GM12878 (cell line): ENCODE measurements at regions not wholly inside any gene's neighbourhood (a gene's known extent, or its start where the extent isn't known, plus 50 kb on each side); places are given as distances from the start of the nearest gene placed in this dataset.

Experiments used
- ATAC-seq: fragments of 200-7000 bp; cut with Tn5 transposase; 3 replicates; pipeline ENCODE4 v1.9.1; 2020; ENCODE audit warnings: mild to moderate bottlenecking, moderate library complexity
- BruUV-seq: library from RNA; stranded (reverse); fragments of 400-500 nt; replicated peaks from 2 replicates; lab custom pipeline; 2021; lab: Mats Ljungman, UMichigan
- CTCF ChIA-PET: fragments of 300-600 bp; sonication (Branson Sonifier 250); formaldehyde crosslinking; extraction: SDS; loops from one replicate; lab custom pipeline; 2021; ENCODE audit warnings: inconsistent platforms; lab: Yijun Ruan, JAX
- POLR2A ChIA-PET: fragments of 350-600 bp; formaldehyde crosslinking; extraction: SDS; loops from one replicate; lab custom pipeline; 2021; ENCODE audit warnings: inconsistent platforms; lab: Charles Lee
- RAD21 ChIA-PET: fragments of 300-600 bp; sonication (Branson Sonifier 250); formaldehyde crosslinking; loops from one replicate; lab custom pipeline; 2023; ENCODE audit warnings: antibody characterized with exemption; ENCODE audit not compliant: unreplicated experiment; lab: Charles Lee
- SMC1A ChIA-PET: fragments of 300-600 bp; sonication (Branson Sonifier 250); formaldehyde crosslinking; loops from one replicate; lab custom pipeline; 2023; ENCODE audit not compliant: unreplicated experiment, uncharacterized antibody; lab: Charles Lee
- DNase-seq: peaks from one replicate; pipeline ENCODE4 v3.0.0-alpha.2; 2011; ENCODE audit warnings: low read depth, low spot score
- FAIRE-seq: peaks from 3 replicates; lab custom pipeline; 2011; peaks lifted over from hg19 to GRCh38; lab: Jason Lieb, UNC
- H2AFZ ChIP-seq: 2 replicates; pipeline ENCODE4 v1.6.0; 2011; ENCODE audit warnings: low read depth, low read length, control low read depth; ENCODE audit not compliant: control insufficient read depth
- H3K27ac ChIP-seq: 2 replicates; pipeline ENCODE4 v1.5.1; 2011; ENCODE audit warnings: control low read depth; ENCODE audit not compliant: control insufficient read depth, insufficient read depth
- H3K27me3 ChIP-seq, 2 experiments: replicated peaks in 1 of 2; 2 replicates each; pipeline versions ENCODE4 v1.6.0 to v1.6.1; 2011; ENCODE audit warnings: low read length in 1 of 2; ENCODE audit not compliant: control insufficient read depth in 2 of 2, insufficient read depth in 2 of 2
- H3K36me3 ChIP-seq, 2 experiments: 2 replicates each; pipeline ENCODE4 v1.5.1; 2011; ENCODE audit warnings: low read length in 1 of 2; ENCODE audit not compliant: control insufficient read depth in 2 of 2, insufficient read depth in 2 of 2
- H3K4me1 ChIP-seq: 2 replicates; pipeline ENCODE4 v1.6.1; 2011; ENCODE audit warnings: mild to moderate bottlenecking, low read length, moderate library complexity, mixed read lengths; ENCODE audit not compliant: control insufficient read depth, insufficient read depth
- H3K4me2 ChIP-seq: 2 replicates; pipeline ENCODE4 v1.6.0; 2011; ENCODE audit warnings: control low read depth; ENCODE audit not compliant: control insufficient read depth, insufficient read depth
- H3K4me3 ChIP-seq: fragments of 200-600 bp; sonication (generic); 2 replicates; pipeline ENCODE4 v1.5.1; 2016
- H3K79me2 ChIP-seq: 2 replicates; pipeline ENCODE4 v1.6.0; 2011; ENCODE audit warnings: low read length; ENCODE audit not compliant: control insufficient read depth, insufficient read depth
- H3K9ac ChIP-seq: 2 replicates; pipeline ENCODE4 v1.8.0; 2011; ENCODE audit warnings: low read length, control low read depth, mixed read lengths; ENCODE audit not compliant: control insufficient read depth, insufficient read depth
- H3K9me3 ChIP-seq: replicated peaks from 3 replicates; pipeline ENCODE4 v1.5.1; 2011; ENCODE audit warnings: mild to moderate bottlenecking, low read length; ENCODE audit not compliant: control insufficient read depth, insufficient read depth
- H4K20me1 ChIP-seq: 2 replicates; pipeline ENCODE4 v1.6.0; 2011; ENCODE audit not compliant: control insufficient read depth, insufficient read depth
- JUNB ChIP-seq: IDR thresholded peaks from 2 replicates; pipeline ENCODE4 v1.6.1; 2016; ENCODE audit warnings: antibody characterized with exemption, mild to moderate bottlenecking
- MYB ChIP-seq: fragments of 150-350 bp; IDR thresholded peaks from 2 replicates; pipeline ENCODE4 v1.6.1; 2014; ENCODE audit warnings: mild to moderate bottlenecking, low read depth, low read length, borderline replicate concordance
- RELA ChIP-seq: fragments of 450-650 bp; IDR thresholded peaks from 2 replicates; pipeline ENCODE4 v1.8.0; 2014; ENCODE audit warnings: borderline replicate concordance; ENCODE audit not compliant: partially characterized antibody
- STAT1 ChIP-seq: fragments of 450-650 bp; conservative IDR thresholded peaks from 2 replicates; pipeline ENCODE4 v1.6.1; 2014; ENCODE audit warnings: antibody characterized with exemption, mild to moderate bottlenecking
- TBL1XR1 ChIP-seq: IDR thresholded peaks from 2 replicates; pipeline ENCODE4 v1.6.1; 2012; ENCODE audit warnings: low read depth, low read length, improper control_type of control experiment
- WGBS: methylation state at CpG from one replicate; pipeline ENCODE4 v1.1.6; 2016; ENCODE audit warnings: low lambda C conversion rate; ENCODE audit not compliant: insufficient replicate concordance, insufficient coverage; ENCODE audit errors: missing lambda C conversion rate; 5-methylcytosine and 5-hydroxymethylcytosine counted together
- in situ Hi-C: fragments of 300-500 bp; cut with MboI; formaldehyde crosslinking; loops from 9 replicates; pipeline ENCODE4 v1.14.3; 2018; ENCODE audit warnings: mixed read lengths
- intact Hi-C: fragments of 100-400 bp; cut with micrococcal nuclease; formaldehyde crosslinking; loops from one replicate; pipeline ENCODE4 v1.14.2; 2022; ENCODE audit not compliant: unreplicated experiment
- TF ChIP-seq, protein P1 (sequence below): IDR thresholded peaks from 2 replicates; pipeline ENCODE4 v1.6.1; 2011; ENCODE audit warnings: mild to moderate bottlenecking, low read depth, low read length, moderate library complexity; ENCODE audit not compliant: insufficient replicate concordance

DNA sequence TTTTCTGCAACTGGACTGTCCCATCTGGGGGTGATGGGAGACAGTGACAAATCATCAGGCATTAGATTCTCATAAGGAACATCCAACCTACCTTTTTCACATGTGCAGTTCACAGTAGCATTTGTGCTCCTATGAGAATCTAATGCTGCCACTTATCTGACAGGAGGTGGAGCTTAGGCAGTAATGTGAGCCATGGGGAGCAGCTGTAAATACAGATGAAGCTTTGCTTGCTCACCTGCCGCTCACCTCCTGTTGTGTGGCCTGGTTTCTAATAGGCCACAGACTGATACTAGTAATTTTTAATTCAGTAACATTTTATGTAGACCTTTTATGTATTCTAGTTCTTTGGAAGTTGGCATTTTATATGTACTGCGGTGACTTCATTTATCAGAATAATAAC lies 180.1 kb upstream of the SPOPL start:
- in situ Hi-C loops, result no loop called here
- intact Hi-C loops, result no loop called here
- no TSS peak for BruUV-seq
- ATAC-seq, result no peak
- TF ChIP-seq RELA (no peak), STAT1 (no peak), TBL1XR1 (no peak)
- TF ChIP-seq, protein P1, sequence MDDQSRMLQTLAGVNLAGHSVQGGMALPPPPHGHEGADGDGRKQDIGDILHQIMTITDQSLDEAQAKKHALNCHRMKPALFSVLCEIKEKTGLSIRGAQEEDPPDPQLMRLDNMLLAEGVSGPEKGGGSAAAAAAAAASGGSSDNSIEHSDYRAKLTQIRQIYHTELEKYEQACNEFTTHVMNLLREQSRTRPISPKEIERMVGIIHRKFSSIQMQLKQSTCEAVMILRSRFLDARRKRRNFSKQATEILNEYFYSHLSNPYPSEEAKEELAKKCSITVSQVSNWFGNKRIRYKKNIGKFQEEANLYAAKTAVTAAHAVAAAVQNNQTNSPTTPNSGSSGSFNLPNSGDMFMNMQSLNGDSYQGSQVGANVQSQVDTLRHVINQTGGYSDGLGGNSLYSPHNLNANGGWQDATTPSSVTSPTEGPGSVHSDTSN, result no peak
- RAD21 ChIA-PET, result no interaction called here
- no peak overlapping the region for H3K9ac ChIP-seq
- H3K9me3 ChIP-seq, result no peaks in the 10 kb centered on the region
- no peaks in the 10 kb centered on the region for H4K20me1 ChIP-seq
- no peaks in the 10 kb centered on the region for H3K27me3 ChIP-seq
- no peaks in the 10 kb centered on the region for H3K4me1 ChIP-seq
- no peak overlapping the region for H3K27ac ChIP-seq
- no peak for FAIRE-seq
- H3K4me3 ChIP-seq, result no peak overlapping the region
- POLR2A ChIA-PET, result interaction anchor here (1.0 kb wide), 1 partner anchor 16 kb away, joined by 3 read pairs; no protein-coding TSS in a partner anchor
- H3K36me3 ChIP-seq, result no peaks in the 10 kb centered on the region
- SMC1A ChIA-PET, result interaction anchor here (1.6 kb wide), 1 partner anchor 9 kb away, joined by 6 read pairs; no protein-coding TSS in a partner anchor
- DNase-seq, result no peak
- CTCF ChIA-PET, result interaction anchor here (0.7 kb wide), 1 partner anchor 194 kb away, joined by 3 read pairs; no protein-coding TSS in a partner anchor
- no peak overlapping the region for H2AFZ ChIP-seq
- H3K4me2 ChIP-seq, result no peak overlapping the region
- 100% methylated on average over 2 of the region's 2 CpGs for WGBS
- no peaks in the 10 kb centered on the region for H3K79me2 ChIP-seq

DNA sequence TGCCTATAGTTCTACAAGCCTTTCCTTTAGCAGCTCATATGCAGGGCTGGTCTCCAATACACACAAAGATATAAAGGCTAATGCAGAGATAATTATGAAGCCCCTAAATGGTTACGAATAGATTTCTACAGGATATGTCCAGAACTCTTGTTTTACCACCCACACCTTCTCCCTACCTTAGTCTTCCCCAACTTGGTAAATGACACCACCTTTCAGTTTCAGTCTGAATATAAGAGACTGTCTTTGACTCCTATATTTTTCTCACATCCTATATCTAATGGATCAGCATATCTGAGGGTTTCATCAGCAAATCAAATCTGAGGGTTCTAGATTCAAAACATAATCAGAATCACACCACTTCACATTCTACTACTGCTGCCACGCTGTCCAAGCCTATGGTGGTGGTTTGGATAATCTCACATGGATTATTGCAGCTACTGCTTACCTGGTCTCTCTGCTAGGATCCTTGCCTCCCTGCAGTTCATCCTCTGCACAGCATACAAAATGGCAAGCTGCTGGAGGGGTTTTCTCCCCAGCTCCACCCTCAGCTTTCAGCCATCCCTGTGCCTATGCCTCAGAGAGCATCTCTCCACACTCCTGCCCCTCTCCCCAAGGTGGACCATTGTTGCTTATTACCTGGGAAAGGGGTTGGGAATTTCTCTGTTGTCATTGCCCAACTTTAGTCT lies 178.0 kb upstream of the SPOPL start:
- FAIRE-seq (peak; percentile 56), DNase-seq (no peak), ATAC-seq (peak; percentile 57)
- ChIA-PET SMC1A (no interaction called here), RAD21 (no interaction called here), CTCF (no interaction called here), POLR2A (no interaction called here)
- no peak overlapping the region for H3K4me3 ChIP-seq
- no peaks in the 10 kb centered on the region for H3K27me3 ChIP-seq
- no peak overlapping the region for H3K27ac ChIP-seq
- H4K20me1 ChIP-seq, result no peaks in the 10 kb centered on the region
- WGBS, result 29% methylated on average over 2 of the region's 2 CpGs
- H3K4me2 ChIP-seq, result no peak overlapping the region
- H3K36me3 ChIP-seq, result no peaks in the 10 kb centered on the region
- H3K9me3 ChIP-seq, result no peaks in the 10 kb centered on the region
- no TSS peak for BruUV-seq
- H3K9ac ChIP-seq, result no peak overlapping the region
- TF ChIP-seq JUNB (0 out of 2 replicates have a peak, but pooled peaks have one; percentile 11), MYB (no peak)
- no peak overlapping the region for H2AFZ ChIP-seq
- H3K4me1 ChIP-seq, result no peaks in the 10 kb centered on the region
- intact Hi-C loops (no loop called here), in situ Hi-C loops (no loop called here)
- no peaks in the 10 kb centered on the region for H3K79me2 ChIP-seq
